ENCODE measurements at regions not wholly inside any gene's neighbourhood (a gene's known extent, or its start where the extent isn't known, plus 50 kb on each side); places are given as distances from the start of the nearest gene placed in this dataset.

- TF ChIP-seq CTCF (IDR thresholded peaks at IDR 0.05; ENCODE audit: low read depth, low read length) (no peak), EZH2phosphoT487 (IDR thresholded peaks at IDR 0.05; ENCODE audit: low read depth) (no peak)
These were observed 214.4 kb downstream of the TMX3 start for GRCh38 chr18:68500556-68500955.

Data from OCI-LY3 (cell line).